Activated T-helper 1 cell treated with Interleukin-2 at 50 U/mL for 16 hours (primary cell): ENCODE measurements at regions not wholly inside any gene's neighbourhood (a gene's known extent, or its start where the extent isn't known, plus 50 kb on each side); places are given as distances from the start of the nearest gene placed in this dataset.

Source experiments
- DNase-seq: peaks from one replicate; pipeline ENCODE4 v3.0.0-alpha.2; 2020; ENCODE audit warnings: low read depth

DNA sequence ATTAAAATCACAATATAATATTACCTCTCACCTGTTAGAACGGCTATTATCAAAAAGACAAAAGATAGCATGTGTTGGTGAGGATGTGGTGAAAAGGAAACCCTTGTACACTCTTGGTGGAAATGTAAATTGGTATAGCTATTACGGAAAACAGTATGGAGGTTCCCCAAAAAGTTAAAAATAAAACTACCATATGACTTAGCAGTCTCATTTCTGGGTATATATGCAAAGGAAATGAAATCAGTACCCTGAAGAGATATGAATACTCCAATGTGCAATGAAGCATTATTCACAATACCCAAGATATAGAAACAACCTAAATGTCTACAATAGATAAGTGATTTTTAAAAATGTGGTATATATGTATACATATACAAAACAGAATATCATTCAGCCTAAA lies 199.9 kb downstream of the SNX18 start:
- no peak for DNase-seq

DNA sequence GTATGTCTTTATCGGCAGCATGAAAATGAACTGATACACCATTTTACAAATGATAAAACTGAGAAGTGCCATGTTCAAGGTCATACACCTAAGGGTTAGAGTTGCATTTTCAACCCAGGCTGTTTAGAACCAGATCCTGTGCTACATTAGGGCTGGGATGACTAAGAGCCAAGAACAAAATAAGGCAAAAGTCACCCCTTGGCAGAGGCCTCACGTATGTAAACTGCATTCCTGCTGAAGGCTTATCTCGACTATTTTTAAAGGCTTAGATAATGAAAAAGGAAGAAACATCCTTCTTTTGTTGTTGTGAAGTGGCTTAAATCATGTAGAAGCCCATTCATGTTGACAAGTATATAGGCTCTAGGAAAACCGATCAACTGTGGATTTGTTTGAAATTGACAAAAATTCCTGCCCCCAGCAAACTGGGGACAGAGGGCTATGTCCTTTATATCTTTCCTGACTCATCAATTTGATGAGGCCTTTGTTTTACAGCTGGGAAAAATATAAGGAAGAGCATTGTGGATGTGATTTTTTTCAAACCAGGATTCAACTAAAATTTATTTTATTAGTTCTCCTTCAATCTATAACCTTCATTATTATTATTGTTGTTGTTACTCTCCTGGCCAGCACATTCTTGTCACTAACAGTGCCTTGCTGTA lies 196.5 kb downstream of the SNX18 start:
- DNase-seq = no peak

GRCh38 chr5:54709096-54709495 lies 191.5 kb downstream of the SNX18 start:
- DNase-seq = no peak

DNA sequence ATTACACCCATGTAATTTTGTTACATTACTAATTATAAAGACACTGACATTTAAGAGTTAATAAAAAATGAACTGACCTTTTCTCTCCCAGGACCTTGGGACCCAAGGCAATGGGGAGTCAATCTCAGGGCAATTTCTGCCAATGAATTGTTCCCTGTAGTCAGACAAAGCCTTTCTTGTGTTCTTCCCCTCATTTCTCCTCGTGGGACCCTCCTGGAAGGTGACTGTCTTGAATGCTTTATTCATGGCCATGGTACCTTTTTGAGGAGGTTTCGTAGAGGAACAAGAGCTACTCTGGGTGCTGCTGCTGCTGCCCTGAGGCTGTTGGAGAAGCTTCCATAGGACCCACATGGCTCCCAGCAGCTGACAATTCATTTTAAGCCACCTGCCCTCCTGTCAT lies 190.3 kb downstream of the SNX18 start:
- no peak for DNase-seq

DNA sequence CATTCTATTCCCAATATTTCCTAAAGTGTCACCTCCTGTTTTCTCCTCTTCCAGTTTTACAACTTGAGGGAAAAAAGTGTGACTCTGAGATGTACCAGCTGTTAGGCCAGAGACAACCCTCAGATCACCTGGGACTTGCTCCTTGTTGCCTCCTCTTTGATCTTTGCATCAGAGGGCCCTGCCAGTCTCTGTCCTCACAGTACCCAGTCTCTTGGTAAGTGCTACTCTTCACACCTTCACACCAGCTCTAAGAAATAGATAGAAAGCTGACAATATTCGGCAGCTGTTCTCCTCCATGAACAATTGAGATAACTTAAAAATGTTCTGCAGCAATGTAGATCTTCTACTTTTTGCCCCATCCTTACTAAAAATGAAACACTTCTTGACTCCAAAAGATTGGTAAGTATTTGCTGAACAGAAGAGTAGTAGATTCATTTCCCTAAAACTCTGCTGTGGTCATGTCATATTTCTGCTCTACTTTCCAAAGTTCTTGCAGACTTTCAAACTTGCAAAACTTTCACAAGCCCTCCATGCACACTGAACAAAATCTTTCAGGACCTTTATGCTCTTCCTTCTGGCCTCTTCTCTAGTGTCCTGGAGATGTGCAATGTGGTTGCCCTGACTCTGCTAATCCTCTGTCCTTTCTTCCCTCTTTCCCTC lies 188.6 kb downstream of the SNX18 start:
- DNase-seq = no peak

- no peak for DNase-seq
These were observed 187.3 kb downstream of the SNX18 start for GRCh38 chr5:54704825-54705224.

- no peak for DNase-seq
These were observed 186.8 kb downstream of the SNX18 start for GRCh38 chr5:54704333-54704732.

DNA sequence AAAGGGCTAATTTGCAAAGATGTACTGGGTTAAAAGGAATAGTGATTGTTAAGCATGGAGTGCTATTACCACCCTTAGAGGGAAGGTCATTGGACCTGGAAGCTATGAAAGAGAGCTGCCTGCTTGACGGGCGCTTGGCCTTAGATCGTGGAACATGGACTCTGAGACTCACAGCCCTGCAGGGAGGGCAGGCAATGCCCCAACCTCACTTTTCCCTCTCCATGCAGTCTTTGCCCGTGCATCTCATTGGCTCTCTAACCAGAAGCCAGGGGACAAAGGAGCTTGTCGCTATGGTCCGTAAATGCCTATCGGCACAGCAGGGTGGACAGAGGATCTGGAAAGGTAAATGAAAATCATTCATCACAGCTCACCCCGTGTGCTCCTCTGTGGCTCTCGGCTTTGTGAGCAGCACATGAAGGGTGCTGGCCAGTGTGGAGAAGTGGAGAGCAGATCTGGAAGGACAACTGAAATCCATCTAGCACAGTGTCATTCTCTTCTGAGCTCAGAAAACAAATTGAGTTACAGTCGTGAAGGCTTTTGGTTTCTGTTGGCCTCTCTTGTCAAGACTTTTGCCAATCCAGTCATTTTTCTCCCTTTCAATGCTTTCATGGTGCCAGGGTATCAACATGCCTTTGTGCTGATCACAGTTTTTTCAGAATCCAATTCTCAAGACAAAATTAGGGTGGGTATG lies 186.2 kb downstream of the SNX18 start:
- DNase-seq = no peak

DNA sequence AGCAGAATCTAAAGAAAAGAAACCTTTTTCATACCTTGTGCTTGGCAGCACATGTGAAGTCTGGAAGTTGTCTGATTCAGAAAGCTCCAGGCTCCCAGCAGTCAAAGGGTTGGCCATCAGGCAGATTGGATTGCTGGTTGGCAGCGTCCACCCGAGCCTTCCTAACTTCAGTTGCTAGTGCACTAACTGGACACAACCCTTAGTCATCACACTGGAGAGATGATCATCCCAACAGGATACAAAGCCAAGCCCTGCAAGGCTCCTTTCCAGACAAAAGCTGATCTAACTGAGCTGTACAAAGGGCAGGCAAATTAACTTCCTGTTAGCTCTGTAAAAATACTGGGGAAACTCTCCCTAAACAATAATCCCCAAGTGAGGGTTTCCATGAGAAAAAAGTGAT lies 185.6 kb downstream of the SNX18 start:
- no peak for DNase-seq

DNA sequence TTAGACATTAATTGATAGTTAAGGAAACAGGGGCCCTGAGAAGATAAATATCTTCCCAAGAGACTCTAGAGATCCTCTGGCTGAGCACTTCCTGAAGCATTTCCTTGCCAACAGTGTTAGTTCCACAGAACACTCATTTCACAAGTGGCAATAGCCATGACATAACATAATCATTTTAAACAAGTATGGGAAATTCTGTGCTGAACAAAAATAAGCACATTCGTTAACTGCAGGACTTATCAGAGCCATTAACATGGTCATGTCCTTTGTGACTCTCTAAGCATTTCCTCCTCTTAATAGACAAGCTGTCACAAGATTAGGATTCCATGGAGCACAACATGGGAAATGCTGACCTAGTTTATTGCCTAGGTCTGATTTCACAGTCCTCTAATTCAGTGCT lies 184.9 kb downstream of the SNX18 start:
- DNase-seq = no peak

GRCh38 chr5:54700986-54701578 lies 183.5 kb downstream of the SNX18 start:
- DNase-seq = no peak

GRCh38 chr5:54696931-54697330 lies 179.4 kb downstream of the SNX18 start:
- no peak for DNase-seq

- no peak for DNase-seq
These were observed 178.8 kb downstream of the SNX18 start for GRCh38 chr5:54696346-54696745.

GRCh38 chr5:54695198-54695966 lies 177.8 kb downstream of the SNX18 start:
- DNase-seq = no peak

DNA sequence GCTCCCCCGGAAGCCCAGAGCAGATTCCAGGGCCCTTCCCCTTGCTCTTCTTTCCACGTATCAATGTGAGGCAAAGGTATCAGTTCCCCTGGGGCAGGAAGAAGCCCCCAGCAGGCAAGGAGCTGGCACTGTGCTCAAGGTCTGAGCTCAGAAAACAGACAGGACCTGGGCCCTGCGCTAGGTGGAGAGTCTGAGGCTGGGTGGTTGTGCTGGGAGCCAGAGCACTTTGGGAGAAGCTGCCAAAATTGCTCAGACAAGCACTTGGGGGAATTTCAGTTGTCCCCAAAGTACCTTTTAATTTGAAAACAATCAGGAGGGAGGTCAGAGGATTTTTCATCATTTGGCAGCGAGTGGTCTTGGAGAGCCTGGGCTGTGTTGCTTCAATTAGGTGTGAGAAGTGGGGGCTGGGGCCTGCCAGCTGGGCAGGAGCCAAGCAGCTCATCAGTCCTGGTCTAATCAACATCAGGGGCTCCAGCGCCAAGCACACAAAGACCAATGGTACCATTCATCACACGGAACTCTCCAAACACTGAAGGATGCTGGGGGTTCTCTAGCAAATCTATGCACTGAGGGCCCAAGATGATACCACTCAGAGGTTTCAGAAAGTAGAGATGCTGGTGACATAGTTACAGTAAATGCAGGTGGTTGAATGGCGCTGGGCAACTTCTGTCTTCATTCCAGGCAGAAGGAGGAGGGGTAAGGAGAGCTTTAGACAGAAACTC lies 176.5 kb downstream of the SNX18 start:
- DNase-seq = no peak

- DNase-seq = no peak
These were observed 175.1 kb downstream of the SNX18 start for GRCh38 chr5:54692631-54693030.

DNA sequence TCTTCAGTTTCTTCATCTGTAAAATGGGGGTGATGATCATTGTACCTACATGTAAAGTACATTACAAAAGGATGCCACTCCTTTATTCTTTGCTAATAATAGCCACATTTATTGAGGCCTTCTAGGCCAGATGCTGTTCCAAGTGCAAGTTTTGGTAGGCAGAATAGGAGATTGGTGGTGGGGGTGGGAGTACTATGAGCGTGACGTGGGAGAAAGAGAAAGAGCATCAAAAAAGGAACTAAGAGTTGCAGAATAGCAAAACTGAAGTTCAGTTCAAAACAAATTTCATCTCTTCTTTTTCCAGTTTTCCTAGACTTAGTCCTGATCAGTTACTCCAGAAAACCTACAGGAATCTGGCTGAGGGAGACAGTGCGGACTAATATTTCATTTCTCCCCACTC lies 174.1 kb downstream of the SNX18 start:
- no peak for DNase-seq

DNA sequence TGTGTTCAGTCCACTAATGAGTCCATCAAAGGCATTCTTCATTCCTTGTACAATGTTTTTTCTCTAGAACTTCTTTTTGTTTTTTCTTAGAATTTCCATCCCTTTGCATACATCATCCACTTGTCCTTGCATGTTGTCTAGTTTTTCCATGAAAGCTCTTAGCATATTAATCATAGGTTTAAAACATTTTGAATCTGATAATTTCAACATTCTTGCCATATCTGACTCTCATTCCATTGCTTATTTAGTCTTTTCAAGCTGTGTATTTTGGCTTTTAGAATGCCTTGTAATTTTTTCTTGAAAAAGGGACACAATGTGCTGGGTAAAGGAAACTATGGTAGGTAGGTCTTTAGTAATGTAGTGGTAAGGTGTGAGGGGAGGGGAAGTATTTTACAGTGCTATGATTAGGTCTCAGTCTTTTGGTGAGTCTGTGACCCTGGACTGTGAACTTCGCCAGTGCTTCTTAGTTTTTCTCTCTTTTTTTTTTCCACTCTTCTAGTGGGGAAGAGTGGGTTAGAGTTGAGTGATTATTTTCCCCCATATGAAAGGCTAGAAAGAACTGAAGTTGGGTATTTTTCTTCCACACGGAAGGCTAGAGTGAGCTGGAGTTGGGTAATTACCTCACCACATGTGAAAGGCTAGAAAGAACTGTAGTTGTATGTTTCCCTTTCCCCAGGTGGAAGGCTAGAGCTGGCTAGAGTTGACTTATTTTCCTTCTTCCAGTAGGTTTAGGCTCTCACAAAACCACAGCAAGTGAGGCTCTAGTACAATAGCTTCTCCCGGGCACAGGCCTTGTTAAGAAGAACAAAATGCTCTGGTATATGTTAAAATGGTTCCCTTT lies 172.1 kb downstream of the SNX18 start:
- no peak for DNase-seq

GRCh38 chr5:54680998-54681397 lies 163.4 kb downstream of the SNX18 start:
- DNase-seq = no peak

DNA sequence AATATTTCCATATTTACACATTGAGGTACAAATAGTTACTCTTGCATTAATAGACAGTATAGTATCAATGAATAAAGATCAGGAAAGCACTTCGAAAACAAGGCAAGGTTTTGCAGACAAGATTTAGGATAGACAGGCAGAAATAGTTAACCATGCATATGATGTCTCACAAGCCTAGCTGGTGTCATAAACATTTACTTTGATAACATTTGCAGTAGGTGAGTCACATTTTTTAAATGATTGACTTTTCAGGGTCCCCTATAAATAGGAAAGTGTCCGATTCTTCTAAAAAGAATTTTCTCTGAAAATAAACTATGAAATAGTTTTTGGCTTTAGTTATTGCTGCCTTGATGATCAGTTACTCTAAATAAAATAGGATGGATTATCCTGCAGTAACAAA lies 162.1 kb downstream of the SNX18 start:
- DNase-seq = no peak

GRCh38 chr5:54678737-54679136 lies 161.2 kb downstream of the SNX18 start:
- no peak for DNase-seq
